Ureter (tissue), 1 donor: ENCODE measurements at regions not wholly inside any gene's neighbourhood (a gene's known extent, or its start where the extent isn't known, plus 50 kb on each side); places are given as distances from the start of the nearest gene placed in this dataset.
A peak's percentile ranks its signal among the peaks of the same experiment; 100 is the strongest.

Experiments used
- DNase-seq: peaks from one replicate; pipeline ENCODE4 v3.0.0-alpha.2; 2020; ENCODE audit warnings: low spot score
- donor health status: DM: yes; HTN: yes; CAD: no.

- DNase-seq = no peak
These were observed 50.8 kb upstream of the NAV2 start for GRCh38 chr11:19661827-19662226.

- DNase-seq = no peak
These were observed 52.6 kb upstream of the NAV2 start for GRCh38 chr11:19660076-19660475.

GRCh38 chr11:19659529-19659928 lies 53.1 kb upstream of the NAV2 start:
- DNase-seq = no peak

- DNase-seq = no peak
These were observed 54.3 kb upstream of the NAV2 start for GRCh38 chr11:19658344-19658743.

- no peak for DNase-seq
These were observed 56.5 kb upstream of the NAV2 start for GRCh38 chr11:19656140-19656541.

GRCh38 chr11:19652623-19653375 lies 59.8 kb upstream of the NAV2 start:
- no peak for DNase-seq

GRCh38 chr11:19651653-19652052 lies 61.0 kb upstream of the NAV2 start:
- no peak for DNase-seq

- no peak for DNase-seq
These were observed 61.6 kb upstream of the NAV2 start for GRCh38 chr11:19651028-19651427.

- no peak for DNase-seq
These were observed 62.2 kb upstream of the NAV2 start for GRCh38 chr11:19650467-19650866.

- no peak for DNase-seq
These were observed 62.9 kb upstream of the NAV2 start for GRCh38 chr11:19649751-19650150.

- DNase-seq = no peak
These were observed 64.3 kb upstream of the NAV2 start for GRCh38 chr11:19648321-19648720.

- DNase-seq = no peak
These were observed 64.8 kb upstream of the NAV2 start for GRCh38 chr11:19647816-19648215.

GRCh38 chr11:19646921-19647320 lies 65.7 kb upstream of the NAV2 start:
- DNase-seq = peak; percentile 60

GRCh38 chr11:19646308-19646707 lies 66.3 kb upstream of the NAV2 start:
- no peak for DNase-seq

GRCh38 chr11:19644316-19644715 lies 68.3 kb upstream of the NAV2 start:
- DNase-seq = no peak

- no peak for DNase-seq
These were observed 70.2 kb upstream of the NAV2 start for GRCh38 chr11:19642185-19643158.

- DNase-seq = no peak
These were observed 73.0 kb upstream of the NAV2 start for GRCh38 chr11:19639603-19640105.

GRCh38 chr11:19635332-19635731 lies 77.3 kb upstream of the NAV2 start:
- no peak for DNase-seq

GRCh38 chr11:19633276-19633675 lies 79.4 kb upstream of the NAV2 start:
- peak; percentile 59 for DNase-seq

- no peak for DNase-seq
These were observed 80.2 kb upstream of the NAV2 start for GRCh38 chr11:19632499-19632834.

- no peak for DNase-seq
These were observed 80.7 kb upstream of the NAV2 start for GRCh38 chr11:19631712-19632498.

- DNase-seq = peak; percentile 74
These were observed 84.6 kb upstream of the NAV2 start for GRCh38 chr11:19628018-19628417.
